IPS DF 19.7 (cell line): ENCODE measurements at regions not wholly inside any gene's neighbourhood (a gene's known extent, or its start where the extent isn't known, plus 50 kb on each side); places are given as distances from the start of the nearest gene placed in this dataset.
"Not testable (repeated sequence)": the region's sequence is repeated elsewhere in the genome, so short reads cannot be mapped to it uniquely, and the experiment has no call there.

Experiments
- DNase-seq: peaks from one replicate; pipeline ENCODE4 v3.0.0-alpha.2; 2013; ENCODE audit warnings: low read depth, low spot score

GRCh38 chr11:33467966-33468365 is 210.8 kb downstream of the HIPK3 start:
- no peak for DNase-seq

- DNase-seq, result no peak
These were observed 205.9 kb downstream of the HIPK3 start for GRCh38 chr11:33463059-33463458.

- DNase-seq, result no peak
These were observed 204.4 kb downstream of the HIPK3 start for GRCh38 chr11:33461369-33462125.

GRCh38 chr11:33457948-33458347 is 200.8 kb downstream of the HIPK3 start:
- no peak for DNase-seq

- no peak for DNase-seq
These were observed 198.8 kb downstream of the HIPK3 start for GRCh38 chr11:33455867-33456463.

GRCh38 chr11:33454264-33454663 is 197.1 kb downstream of the HIPK3 start:
- no peak for DNase-seq

GRCh38 chr11:33452836-33453624 is 195.8 kb downstream of the HIPK3 start:
- no peak for DNase-seq

GRCh38 chr11:33451364-33451763 is 194.2 kb downstream of the HIPK3 start:
- no peak for DNase-seq

GRCh38 chr11:33449798-33450197 is 192.6 kb downstream of the HIPK3 start:
- no peak for DNase-seq

GRCh38 chr11:33448461-33449130 is 191.4 kb downstream of the HIPK3 start:
- no peak for DNase-seq

- DNase-seq, result no peak
These were observed 188.6 kb downstream of the HIPK3 start for GRCh38 chr11:33445761-33446161.

- DNase-seq, result no peak
These were observed 187.8 kb downstream of the HIPK3 start for GRCh38 chr11:33444835-33445594.

- no peak for DNase-seq
These were observed 186.5 kb downstream of the HIPK3 start for GRCh38 chr11:33443684-33444083.

GRCh38 chr11:33438301-33438700 is 181.1 kb downstream of the HIPK3 start:
- no peak for DNase-seq

- DNase-seq, result no peak
These were observed 180.3 kb downstream of the HIPK3 start for GRCh38 chr11:33437529-33437928.

- no peak for DNase-seq
These were observed 178.0 kb downstream of the HIPK3 start for GRCh38 chr11:33435216-33435615.

GRCh38 chr11:33434294-33434693 is 177.1 kb downstream of the HIPK3 start:
- no peak for DNase-seq

- DNase-seq, result not testable (repeated sequence)
These were observed 171.3 kb downstream of the HIPK3 start for GRCh38 chr11:33428435-33428834.

GRCh38 chr11:33420959-33421566 is 163.9 kb downstream of the HIPK3 start:
- no peak for DNase-seq

GRCh38 chr11:33419924-33420323 is 162.7 kb downstream of the HIPK3 start:
- no peak for DNase-seq

- no peak for DNase-seq
These were observed 159.9 kb downstream of the HIPK3 start for GRCh38 chr11:33417121-33417520.
